GM12873 (cell line): ENCODE measurements at regions not wholly inside any gene's neighbourhood (a gene's known extent, or its start where the extent isn't known, plus 50 kb on each side); places are given as distances from the start of the nearest gene placed in this dataset.

ENCODE experiments used
- CTCF ChIP-seq: IDR thresholded peaks from 2 replicates; pipeline ENCODE4 v1.5.1; 2012; ENCODE audit warnings: low read depth, mild to moderate bottlenecking, moderate library complexity, low read length, control low read depth; ENCODE audit not compliant: insufficient read depth; ENCODE audit errors: missing control alignments

DNA sequence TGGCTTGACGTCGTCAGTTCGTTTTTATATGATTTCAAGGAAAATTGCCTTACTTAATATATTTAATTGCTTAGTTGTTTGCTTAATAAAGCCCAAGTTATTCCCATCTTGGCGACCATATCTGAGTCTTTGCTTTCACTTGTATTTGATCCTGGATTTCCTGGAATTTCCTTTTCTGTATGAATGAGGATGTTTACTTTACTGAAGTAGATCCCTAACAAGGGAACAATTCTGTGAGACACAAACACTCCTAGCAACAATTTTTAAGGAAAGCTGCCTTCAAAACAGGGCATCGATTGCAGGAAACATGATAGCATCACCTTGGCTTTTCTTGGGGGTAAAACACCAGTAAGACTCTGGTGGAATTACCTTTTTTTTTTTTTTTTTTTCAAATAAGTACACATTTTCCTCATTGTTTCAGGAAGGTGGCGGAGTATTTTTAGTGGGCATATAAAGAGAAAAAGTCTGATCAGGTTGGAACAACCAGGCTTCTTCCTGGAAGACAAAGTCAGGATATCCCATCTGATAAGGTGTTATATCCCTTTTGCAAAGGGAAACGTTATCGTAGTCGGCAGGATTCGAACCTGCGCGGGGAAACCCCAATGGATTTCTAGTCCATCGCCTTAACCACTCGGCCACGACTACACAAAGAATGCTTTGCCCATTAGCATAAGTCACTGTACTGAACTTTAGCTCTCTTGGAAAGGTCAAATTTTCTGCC is 68.5 kb upstream of the ZNF184 start:
- no peak for TF ChIP-seq CTCF

GRCh38 chr6:27539551-27539950 is 66.6 kb upstream of the ZNF184 start:
- TF ChIP-seq CTCF, result no peak

GRCh38 chr6:27532820-27533538 is 60.1 kb upstream of the ZNF184 start:
- TF ChIP-seq CTCF, result no peak

DNA sequence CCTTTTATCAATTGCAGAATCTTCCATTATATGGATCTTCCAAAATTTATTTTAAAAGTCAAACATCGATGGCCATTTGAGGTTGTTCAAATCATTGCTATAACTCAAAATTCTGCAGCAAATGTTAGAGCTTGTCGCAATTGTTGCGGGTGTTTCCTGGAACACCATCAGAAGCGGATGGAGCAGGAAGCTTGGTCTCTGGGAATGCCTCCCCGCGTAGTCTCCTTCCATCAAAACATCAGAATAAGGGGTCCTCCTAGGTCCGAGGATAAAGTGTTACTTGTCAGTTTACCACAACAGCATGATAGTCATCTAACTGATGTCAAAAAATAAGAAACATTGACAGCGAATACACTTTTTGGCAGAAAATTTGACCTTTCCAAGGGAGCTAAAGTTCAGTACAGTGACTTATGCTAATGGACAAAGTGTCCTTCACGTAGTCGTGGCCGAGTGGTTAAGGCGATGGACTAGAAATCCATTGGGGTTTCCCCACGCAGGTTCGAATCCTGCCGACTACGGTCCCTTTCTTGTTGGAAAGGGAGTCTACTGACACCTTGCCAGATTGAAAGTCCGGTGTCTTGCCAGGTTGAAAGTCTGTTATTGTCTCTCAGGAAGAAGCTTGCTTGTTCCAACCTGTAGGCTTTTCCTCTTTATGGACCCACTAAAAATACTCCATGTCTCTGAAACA is 59.0 kb upstream of the ZNF184 start:
- no peak for TF ChIP-seq CTCF

DNA sequence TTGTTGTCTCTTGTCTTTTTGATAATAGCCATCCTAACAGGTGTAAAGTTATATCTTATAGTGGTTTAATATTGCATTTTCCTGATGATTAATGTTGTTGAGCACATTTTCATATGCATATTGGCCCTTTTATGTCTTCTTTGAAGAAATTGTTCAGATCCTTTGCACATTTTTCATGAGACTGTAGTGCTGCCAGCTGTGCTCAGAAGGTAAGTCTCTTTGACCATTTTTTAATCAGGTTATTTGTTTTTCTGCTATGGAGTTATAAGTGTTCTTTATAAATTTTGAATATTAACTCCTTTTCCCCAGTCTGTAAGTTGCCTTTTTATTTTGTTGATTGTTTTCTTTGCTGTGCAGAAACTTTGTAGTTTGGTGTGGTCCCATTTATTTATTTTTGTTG is 55.8 kb upstream of the ZNF184 start:
- TF ChIP-seq CTCF, result no peak
